Pancreas (tissue), 10 donors: ENCODE measurements at regions not wholly inside any gene's neighbourhood (a gene's known extent, or its start where the extent isn't known, plus 50 kb on each side); places are given as distances from the start of the nearest gene placed in this dataset.

ENCODE experiments used
- ATAC-seq, 4 donors: fragments of 200-7000 bp; cut with Tn5 transposase; one replicate each; pipeline versions ENCODE4 v1.8.0 to v1.9.1; 2020; ENCODE audit warnings: mild to moderate bottlenecking in 4 of 4, moderate library complexity in 4 of 4
- DNase-seq, 6 donors: peaks; one replicate each; pipeline ENCODE4 v3.0.0-alpha.2; 2020
- FAIRE-seq: peaks from 2 replicates; lab custom pipeline; 2012; peaks lifted over from hg19 to GRCh38; lab: Jason Lieb, UNC
- H3K27ac ChIP-seq, 4 donors: fragments of 200-600 bp; sonication (generic); 1 replicate in 3 of 4; 2 replicates in 1 of 4; pipeline versions ENCODE4 v1.5.0 to v1.8.0; 2020
- H3K27me3 ChIP-seq, 4 donors: fragments of 200-600 bp; one replicate each; pipeline ENCODE4 v1.8.0; 2021
- H3K36me3 ChIP-seq, 3 donors: fragments of 200-600 bp; sonication (generic) in 1 of 3; one replicate each; pipeline versions ENCODE4 v1.5.0 to v1.8.0; 2020 to 2021
- H3K4me1 ChIP-seq, 3 donors: fragments of 200-600 bp; one replicate each; pipeline ENCODE4 v1.8.0; 2021
- H3K4me3 ChIP-seq, 4 donors: fragments of 200-600 bp; sonication (generic) in 2 of 4; one replicate each; pipeline versions ENCODE4 v1.5.0 to v1.8.0; 2020 to 2021
- H3K9me3 ChIP-seq, 4 donors: fragments of 200-600 bp; one replicate each; pipeline ENCODE4 v1.8.0; 2021
- WGBS, 2 donors: extraction: QIAGEN DNeasy Blood & Tissue Kit; methylation state at CpG; one replicate each; pipeline ENCODE4 v1.1.7; 2013; 5-methylcytosine and 5-hydroxymethylcytosine counted together
- intact Hi-C, 3 donors: fragments of 100-400 bp; cut with DNase I; formaldehyde crosslinking; loops; one replicate each; pipeline versions ENCODE4 v1.11.1 to v1.14.2; 2022
- TF ChIP-seq, protein P1 (sequence below), 4 donors: fragments of 200-600 bp; sonication (generic) in 3 of 4; IDR thresholded peaks; one replicate each; pipeline versions ENCODE4 v1.5.0 to v1.8.0; 2021; ENCODE audit warnings: antibody characterized with exemption in 4 of 4
- donor health status: healthy with polysubstance abuse.
- donor health status: DM: no; HTN: no; CAD: no; lungs with moderate emphysema.
- donor health status: DM: no; HTN: no; CAD: no.
- donor health status: control.
- donor health status: control.
- donor health status: Bipolar disorder and iron deficiency.
- donor health status: DM: yes; HTN: yes; CAD: no.
- donor health status: DM: no; HTN: no; CAD: no.
- donor health status: DM: no; HTN: no; CAD: no.
- donor health status: DM: yes; HTN: yes; CAD: no.

- H3K27me3 ChIP-seq, result no peaks in the 10 kb centered on the region
- TF ChIP-seq, protein P1, sequence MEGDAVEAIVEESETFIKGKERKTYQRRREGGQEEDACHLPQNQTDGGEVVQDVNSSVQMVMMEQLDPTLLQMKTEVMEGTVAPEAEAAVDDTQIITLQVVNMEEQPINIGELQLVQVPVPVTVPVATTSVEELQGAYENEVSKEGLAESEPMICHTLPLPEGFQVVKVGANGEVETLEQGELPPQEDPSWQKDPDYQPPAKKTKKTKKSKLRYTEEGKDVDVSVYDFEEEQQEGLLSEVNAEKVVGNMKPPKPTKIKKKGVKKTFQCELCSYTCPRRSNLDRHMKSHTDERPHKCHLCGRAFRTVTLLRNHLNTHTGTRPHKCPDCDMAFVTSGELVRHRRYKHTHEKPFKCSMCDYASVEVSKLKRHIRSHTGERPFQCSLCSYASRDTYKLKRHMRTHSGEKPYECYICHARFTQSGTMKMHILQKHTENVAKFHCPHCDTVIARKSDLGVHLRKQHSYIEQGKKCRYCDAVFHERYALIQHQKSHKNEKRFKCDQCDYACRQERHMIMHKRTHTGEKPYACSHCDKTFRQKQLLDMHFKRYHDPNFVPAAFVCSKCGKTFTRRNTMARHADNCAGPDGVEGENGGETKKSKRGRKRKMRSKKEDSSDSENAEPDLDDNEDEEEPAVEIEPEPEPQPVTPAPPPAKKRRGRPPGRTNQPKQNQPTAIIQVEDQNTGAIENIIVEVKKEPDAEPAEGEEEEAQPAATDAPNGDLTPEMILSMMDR (IDR thresholded peaks at IDR 0.05), result no peak
- H3K4me1 ChIP-seq, result no peaks in the 10 kb centered on the region
- intact Hi-C loops, result no loop called here
- DNase-seq (no peak), FAIRE-seq (no peak), ATAC-seq (no peak)
- no peak overlapping the region for H3K27ac ChIP-seq
- no peak overlapping the region for H3K4me3 ChIP-seq
- H3K36me3 ChIP-seq, result no peaks in the 10 kb centered on the region
- no peaks in the 10 kb centered on the region for H3K9me3 ChIP-seq
- 69 to 73% methylated on average over 6 of the region's 6 CpGs for WGBS, 2 donors
Observed at GRCh38 chr18:27719680-27720079, 457.2 kb downstream of the CDH2 start.

DNA sequence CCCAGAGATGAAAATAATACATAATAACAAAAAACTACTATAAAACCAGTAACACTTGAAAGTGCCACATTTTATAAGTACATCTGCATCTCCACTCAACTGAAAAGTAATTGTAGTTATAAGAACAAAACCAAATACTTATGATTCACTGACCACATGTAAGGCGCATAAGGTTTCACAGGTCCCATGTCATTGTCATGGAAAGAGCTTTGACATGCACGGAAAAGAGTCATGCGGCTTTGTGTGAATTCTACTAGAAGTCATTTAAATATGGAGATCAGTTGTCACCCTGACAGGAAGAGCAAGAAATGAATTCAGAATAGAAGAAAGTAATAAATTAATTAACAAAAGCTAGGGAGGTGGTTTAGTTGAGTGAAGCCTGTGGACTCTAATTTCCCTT is 459.1 kb downstream of the CDH2 start:
- H3K36me3 ChIP-seq, result no peaks in the 10 kb centered on the region
- no peaks in the 10 kb centered on the region for H3K4me1 ChIP-seq
- H3K27ac ChIP-seq, result no peak overlapping the region
- no peaks in the 10 kb centered on the region for H3K27me3 ChIP-seq
- DNase-seq (no peak), FAIRE-seq (no peak), ATAC-seq (no peak)
- H3K4me3 ChIP-seq, result no peak overlapping the region
- no peaks in the 10 kb centered on the region for H3K9me3 ChIP-seq
- TF ChIP-seq, protein P1 (IDR thresholded peaks at IDR 0.05), result no peak
- WGBS, 2 donors, result 90 to 92% methylated on average over 3 of the region's 3 CpGs
- intact Hi-C loops, result no loop called here

- DNase-seq (no peak), ATAC-seq (no peak), FAIRE-seq (no peak)
- Histone ChIP-seq H3K36me3 (no peaks in the 10 kb centered on the region), H3K4me3 (no peak overlapping the region), H3K27ac (no peak overlapping the region), H3K9me3 (no peaks in the 10 kb centered on the region), H3K4me1 (no peaks in the 10 kb centered on the region), H3K27me3 (no peaks in the 10 kb centered on the region)
- intact Hi-C loops, result no loop called here
- WGBS, 2 donors, result 87 to 90% methylated on average over 4 of the region's 4 CpGs
- TF ChIP-seq, protein P1 (IDR thresholded peaks at IDR 0.05), result no peak
Observed at GRCh38 chr18:27717250-27717649, 459.7 kb downstream of the CDH2 start.

GRCh38 chr18:27715751-27716150 is 461.2 kb downstream of the CDH2 start:
- intact Hi-C loops, result no loop called here
- Histone ChIP-seq H3K9me3 (no peaks in the 10 kb centered on the region), H3K36me3 (no peaks in the 10 kb centered on the region), H3K4me3 (no peak overlapping the region), H3K27me3 (no peaks in the 10 kb centered on the region), H3K4me1 (no peaks in the 10 kb centered on the region), H3K27ac (no peak overlapping the region)
- no peak for ATAC-seq
- 71 to 75% methylated on average over 3 of the region's 3 CpGs for WGBS, 2 donors
- DNase-seq, result no peak
- no peak for FAIRE-seq
- TF ChIP-seq, protein P1 (IDR thresholded peaks at IDR 0.05), result no peak

- FAIRE-seq (no peak), ATAC-seq (peak in 2 of 4 donors; percentile 15 to 38), DNase-seq (no peak)
- no peaks in the 10 kb centered on the region for H3K36me3 ChIP-seq
- no peaks in the 10 kb centered on the region for H3K4me1 ChIP-seq
- no peak overlapping the region for H3K4me3 ChIP-seq
- no peak overlapping the region for H3K27ac ChIP-seq
- H3K9me3 ChIP-seq, result no peaks in the 10 kb centered on the region
- H3K27me3 ChIP-seq, result no peaks in the 10 kb centered on the region
- 38 to 52% methylated on average over 3 of the region's 3 CpGs for WGBS, 2 donors
- intact Hi-C loops, result no loop called here
- TF ChIP-seq, protein P1 (IDR thresholded peaks at IDR 0.05), result no peak
Observed at GRCh38 chr18:27713738-27714095, 463.2 kb downstream of the CDH2 start.
